ENCODE measurements at regions not wholly inside any gene's neighbourhood (a gene's known extent, or its start where the extent isn't known, plus 50 kb on each side); places are given as distances from the start of the nearest gene placed in this dataset.

- DNase-seq (ENCODE audit: low read depth in 1 of 2, low spot score in 2 of 2) (no peak), FAIRE-seq (no peak)
- no peak overlapping the region for H3K4ac ChIP-seq (replicated peaks; ENCODE audit: insufficient read length, low read depth, low read length)
- H3K27ac ChIP-seq (ENCODE audit: low read depth, low read length) = no peak overlapping the region
- H4K91ac ChIP-seq (replicated peaks; ENCODE audit: insufficient read length, low read length) = no peak overlapping the region
- H2BK120ac ChIP-seq (replicated peaks; ENCODE audit: low read depth, low read length) = no peak overlapping the region
- H2AK5ac ChIP-seq (ENCODE audit: low read depth, low read length) = no peak overlapping the region
- H4K8ac ChIP-seq (ENCODE audit: extremely low read depth, insufficient read depth, low read length) = no peak overlapping the region
- no peak overlapping the region for H2BK5ac ChIP-seq (ENCODE audit: low read depth, low read length)
- POLR2A ChIA-PET (ENCODE audit: partially characterized antibody) = no interaction called here
- no peak overlapping the region for H3K14ac ChIP-seq (ENCODE audit: insufficient read length)
- H3K79me2 ChIP-seq (ENCODE audit: control insufficient read depth in 1 of 2, insufficient read depth in 2 of 2, low read length in 2 of 2) = no peaks in the 10 kb centered on the region
- no peak overlapping the region for H3K4me2 ChIP-seq (ENCODE audit: insufficient read depth in 1 of 2, low read depth in 2 of 2, low read length in 2 of 2)
- H3K23ac ChIP-seq (ENCODE audit: insufficient read length) = no peak overlapping the region
- H3K9me3 ChIP-seq (ENCODE audit: insufficient read depth in 2 of 2, low read depth in 1 of 2, low read length in 1 of 2) = no peaks in the 10 kb centered on the region
- H3K18ac ChIP-seq (ENCODE audit: extremely low read depth, low read length) = no peak overlapping the region
- H3K23me2 ChIP-seq (ENCODE audit: low read depth, low read length) = no peaks in the 10 kb centered on the region
- no peaks in the 10 kb centered on the region for H3K36me3 ChIP-seq (ENCODE audit: control insufficient read depth in 2 of 4, insufficient read depth in 4 of 4, low read length in 3 of 4)
- H2BK15ac ChIP-seq (ENCODE audit: low read length) = no peak overlapping the region
- CTCF ChIA-PET (ENCODE audit: partially characterized antibody) = interaction anchor here (0.7 kb wide), 1 partner anchor 1189 kb away, joined by 4 read pairs; no protein-coding TSS in a partner anchor
- 90% methylated on average over 1 of the region's 1 CpG; no CpG with 5 or more reads in 1 of the 2 experiments for WGBS, 2 experiments (ENCODE audit: extremely low coverage in 1 of 2, insufficient coverage in 1 of 2, insufficient read length in 1 of 2, insufficient replicate concordance in 2 of 2, low coverage in 1 of 2, low lambda C conversion rate in 2 of 2, missing lambda C conversion rate in 1 of 2)
- H3K4me1 ChIP-seq (replicated peaks in 1 of 4; ENCODE audit: control insufficient read depth in 3 of 4, insufficient read depth in 4 of 4, low read length in 3 of 4) = no peaks in the 10 kb centered on the region
- no peaks in the 10 kb centered on the region for H3K27me3 ChIP-seq (replicated peaks in 1 of 4; ENCODE audit: control insufficient read depth in 3 of 4, extremely low read depth in 1 of 4, insufficient read depth in 3 of 4, low read length in 3 of 4)
- no peak for TF ChIP-seq POLR2A (IDR thresholded peaks at IDR 0.05; ENCODE audit: control extremely low read depth in 1 of 2, low read depth in 2 of 2, low read length in 2 of 2)
- TF ChIP-seq EGR1 (IDR thresholded peaks at IDR 0.05; ENCODE audit: borderline replicate concordance, low read depth, low read length) = no peak
- TF ChIP-seq RAD21 (IDR thresholded peaks at IDR 0.05 in 1 of 2, conservative IDR thresholded peaks at IDR 0.05 in 1 of 2; ENCODE audit: low read depth in 2 of 2, low read length in 2 of 2) = no peak
- no peak overlapping the region for H2AFZ ChIP-seq (ENCODE audit: low read length)
- no peak overlapping the region for H3K9ac ChIP-seq (replicated peaks in 1 of 4; ENCODE audit: extremely low read depth in 1 of 4, low read depth in 3 of 4, low read length in 3 of 4)
- no peak overlapping the region for H3K56ac ChIP-seq (replicated peaks; ENCODE audit: insufficient read length, low read depth, low read length)
- H2BK20ac ChIP-seq (ENCODE audit: low read length) = no peak overlapping the region
- no peak overlapping the region for H4K5ac ChIP-seq (ENCODE audit: insufficient read length, low read depth, low read length)
- no peak overlapping the region for H2BK12ac ChIP-seq (ENCODE audit: low read depth, low read length)
- H4K20me1 ChIP-seq (replicated peaks in 1 of 2; ENCODE audit: control insufficient read depth in 1 of 2, insufficient read depth in 2 of 2, low read length in 2 of 2) = no peaks in the 10 kb centered on the region
- no peak overlapping the region for H3K4me3 ChIP-seq (ENCODE audit: extremely low read depth in 1 of 4, insufficient read depth in 2 of 4, low read depth in 3 of 4, low read length in 4 of 4)
- no peaks in the 10 kb centered on the region for H3K79me1 ChIP-seq (ENCODE audit: low read depth, low read length)
Measured at GRCh38 chr15:46328821-46329220, 694.0 kb downstream of the SQOR start.

Measured in H1 (cell line).